ENCODE measurements at regions not wholly inside any gene's neighbourhood (a gene's known extent, or its start where the extent isn't known, plus 50 kb on each side); places are given as distances from the start of the nearest gene placed in this dataset.

DNA sequence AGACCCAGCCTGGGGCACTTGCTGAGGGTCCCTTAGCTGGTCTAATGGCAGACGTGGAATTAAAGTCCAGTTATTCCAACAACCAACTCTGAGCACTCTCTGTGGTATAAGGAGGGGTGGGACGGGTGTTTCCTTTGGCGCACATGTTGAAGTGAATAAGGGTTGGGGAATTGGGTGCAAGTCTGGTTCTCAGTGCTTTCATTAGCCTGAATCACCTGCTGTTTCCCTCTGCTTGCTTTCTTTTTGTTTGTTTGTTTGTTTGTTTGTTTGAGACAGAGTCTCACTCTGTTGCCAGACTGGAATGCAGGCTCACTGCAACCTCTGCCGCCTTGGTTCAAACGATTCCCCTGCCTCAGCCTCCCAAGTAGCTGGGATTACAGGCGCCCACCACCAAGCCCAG lies 110.1 kb downstream of the TNFAIP3 start:
- TF ChIP-seq CTCF (IDR thresholded peaks at IDR 0.05 in 8 of 11, conservative IDR thresholded peaks at IDR 0.05 in 3 of 11) (no peak), POLR2A (IDR thresholded peaks at IDR 0.05) (no peak), POLR2AphosphoS5 (IDR thresholded peaks at IDR 0.05) (no peak)
